HUES64 (cell line): ENCODE measurements at regions not wholly inside any gene's neighbourhood (a gene's known extent, or its start where the extent isn't known, plus 50 kb on each side); places are given as distances from the start of the nearest gene placed in this dataset.
"Not testable (repeated sequence)": the region's sequence is repeated elsewhere in the genome, so short reads cannot be mapped to it uniquely, and the experiment has no call there.

Experiments used
- H3K27ac ChIP-seq: 2 replicates; pipeline ENCODE4 v1.7.0; 2013; ENCODE audit warnings: low read depth, low read length, inconsistent platforms
- H3K27me3 ChIP-seq: 2 replicates; pipeline ENCODE4 v1.6.1; 2013; ENCODE audit warnings: mild to moderate bottlenecking, low read length; ENCODE audit not compliant: insufficient read depth
- H3K36me3 ChIP-seq: 2 replicates; pipeline ENCODE4 v1.6.1; 2013; ENCODE audit warnings: mild to moderate bottlenecking, low read length; ENCODE audit not compliant: insufficient read depth
- H3K4me1 ChIP-seq: 2 replicates; pipeline ENCODE4 v1.6.1; 2013; ENCODE audit warnings: mild to moderate bottlenecking, low read length, moderate library complexity; ENCODE audit not compliant: insufficient read depth
- H3K4me3 ChIP-seq: 2 replicates; pipeline ENCODE4 v1.5.1; 2013; ENCODE audit warnings: mild to moderate bottlenecking, low read length, moderate library complexity
- H3K9ac ChIP-seq: 2 replicates; pipeline ENCODE4 v1.6.1; 2013; ENCODE audit warnings: mild to moderate bottlenecking, low read depth, low read length
- H3K9me3 ChIP-seq: 2 replicates; pipeline ENCODE4 v1.6.1; 2013; ENCODE audit warnings: low read depth, low read length; ENCODE audit not compliant: insufficient read depth
- WGBS: fragments of 150-250, 120-280 bp; methylation state at CpG from one replicate; pipeline ENCODE4 v1.1.7; 2013; ENCODE audit warnings: missing lambda C conversion rate; 5-methylcytosine and 5-hydroxymethylcytosine counted together

- no peaks in the 10 kb centered on the region for H3K27me3 ChIP-seq
- H3K36me3 ChIP-seq: no peaks in the 10 kb centered on the region
- no peak overlapping the region for H3K9ac ChIP-seq
- no peak overlapping the region for H3K27ac ChIP-seq
- 92% methylated on average over 6 of the region's 6 CpGs for WGBS
- no peaks in the 10 kb centered on the region for H3K9me3 ChIP-seq
- no peak overlapping the region for H3K4me3 ChIP-seq
- H3K4me1 ChIP-seq: no peaks in the 10 kb centered on the region
Measured at GRCh38 chr19:14328406-14328805, 52.8 kb upstream of the ADGRE5 start.

- H3K9me3 ChIP-seq: not testable (repeated sequence)
- 93% methylated on average over 8 of the region's 8 CpGs for WGBS
Measured at GRCh38 chr19:14327061-14327460, 54.2 kb upstream of the ADGRE5 start.

GRCh38 chr19:14325863-14326262 is 55.4 kb upstream of the ADGRE5 start:
- 63% methylated on average over 1 of the region's 1 CpG for WGBS
- Histone ChIP-seq H3K4me1 (no peaks in the 10 kb centered on the region), H3K36me3 (no peaks in the 10 kb centered on the region), H3K4me3 (no peak overlapping the region), H3K9me3 (no peaks in the 10 kb centered on the region), H3K9ac (no peak overlapping the region), H3K27ac (no peak overlapping the region), H3K27me3 (no peaks in the 10 kb centered on the region)

More at GRCh38 chr19:14327061-14327460, 54.2 kb upstream of the ADGRE5 start:
- H3K27me3 ChIP-seq, H3K27ac ChIP-seq, H3K9ac ChIP-seq, H3K4me1 ChIP-seq, H3K4me3 ChIP-seq, H3K36me3 ChIP-seq: not testable (repeated sequence)

GRCh38 chr19:14325134-14325533 is 56.1 kb upstream of the ADGRE5 start:
- Histone ChIP-seq H3K4me3 (no peak overlapping the region), H3K9ac (no peak overlapping the region), H3K27ac (no peak overlapping the region), H3K36me3 (no peaks in the 10 kb centered on the region), H3K4me1 (no peaks in the 10 kb centered on the region), H3K9me3 (peaks cover 2% of the 10 kb centered on the region; the same call in 1 of the 2 replicates), H3K27me3 (no peaks in the 10 kb centered on the region)
- 96% methylated on average over 3 of the region's 3 CpGs for WGBS

- no peak overlapping the region for H3K4me3 ChIP-seq
- 86% methylated on average over 7 of the region's 7 CpGs for WGBS
Measured at GRCh38 chr19:14322889-14323463, 58.3 kb upstream of the ADGRE5 start.

GRCh38 chr19:14320253-14320652 is 61.0 kb upstream of the ADGRE5 start:
- WGBS: 93% methylated on average over 3 of the region's 3 CpGs
- Histone ChIP-seq H3K9ac (no peak overlapping the region), H3K4me3 (no peak overlapping the region), H3K9me3 (peaks cover 4% of the 10 kb centered on the region; the same call in 1 of the 2 replicates), H3K27ac (no peak overlapping the region), H3K4me1 (0 out of 2 replicates have a peak, but pooled peaks cover 3% of the 10 kb centered on the region), H3K36me3 (no peaks in the 10 kb centered on the region), H3K27me3 (no peaks in the 10 kb centered on the region)

More at GRCh38 chr19:14322889-14323463, 58.3 kb upstream of the ADGRE5 start:
- Histone ChIP-seq H3K36me3 (no peaks in the 10 kb centered on the region), H3K27me3 (no peaks in the 10 kb centered on the region), H3K9ac (no peak overlapping the region), H3K27ac (no peak overlapping the region), H3K9me3 (peaks cover 4% of the 10 kb centered on the region; the same call in 1 of the 2 replicates), H3K4me1 (0 out of 2 replicates have a peak, but pooled peaks cover 3% of the 10 kb centered on the region)

GRCh38 chr19:14319720-14320119 is 61.5 kb upstream of the ADGRE5 start:
- H3K27ac ChIP-seq, H3K9ac ChIP-seq, H3K4me3 ChIP-seq, H3K9me3 ChIP-seq, H3K36me3 ChIP-seq, H3K4me1 ChIP-seq, H3K27me3 ChIP-seq: not testable (repeated sequence)
- WGBS: 92% methylated on average over 6 of the region's 6 CpGs

GRCh38 chr19:14318873-14319272 is 62.4 kb upstream of the ADGRE5 start:
- no peaks in the 10 kb centered on the region for H3K27me3 ChIP-seq
- H3K9me3 ChIP-seq: peaks cover 4% of the 10 kb centered on the region; the same call in 1 of the 2 replicates
- H3K27ac ChIP-seq: no peak overlapping the region
- WGBS: 50% methylated on average over 12 of the region's 12 CpGs
- H3K36me3 ChIP-seq: no peaks in the 10 kb centered on the region
- H3K4me3 ChIP-seq: no peak overlapping the region
- no peak overlapping the region for H3K9ac ChIP-seq
- H3K4me1 ChIP-seq: 0 out of 2 replicates have a peak, but pooled peaks cover 3% of the 10 kb centered on the region

GRCh38 chr19:14317157-14317556 is 64.1 kb upstream of the ADGRE5 start:
- WGBS: 92% methylated on average over 18 of the region's 21 CpGs
- Histone ChIP-seq H3K9me3 (peaks cover 4% of the 10 kb centered on the region; the same call in 1 of the 2 replicates), H3K4me3 (no peak overlapping the region), H3K27ac (no peak overlapping the region), H3K4me1 (0 out of 2 replicates have a peak, but pooled peaks cover 3% of the 10 kb centered on the region), H3K36me3 (no peaks in the 10 kb centered on the region), H3K27me3 (no peaks in the 10 kb centered on the region), H3K9ac (no peak overlapping the region)

GRCh38 chr19:14315433-14315832 is 65.8 kb upstream of the ADGRE5 start:
- Histone ChIP-seq H3K27me3 (no peaks in the 10 kb centered on the region), H3K27ac (no peak overlapping the region), H3K9ac (no peak overlapping the region), H3K4me1 (0 out of 2 replicates have a peak, but pooled peaks cover 3% of the 10 kb centered on the region), H3K9me3 (peaks cover 4% of the 10 kb centered on the region; the same call in 1 of the 2 replicates), H3K36me3 (no peaks in the 10 kb centered on the region), H3K4me3 (no peak overlapping the region)
- 93% methylated on average over 10 of the region's 10 CpGs for WGBS

GRCh38 chr19:14310055-14310454 is 71.2 kb upstream of the ADGRE5 start:
- 80% methylated on average over 4 of the region's 5 CpGs for WGBS
- Histone ChIP-seq H3K27ac (no peak overlapping the region), H3K27me3 (no peaks in the 10 kb centered on the region), H3K9ac (no peak overlapping the region), H3K9me3 (no peaks in the 10 kb centered on the region), H3K36me3 (no peaks in the 10 kb centered on the region), H3K4me3 (no peak overlapping the region), H3K4me1 (no peaks in the 10 kb centered on the region)

GRCh38 chr19:14305706-14306105 is 75.5 kb upstream of the ADGRE5 start:
- no peak overlapping the region for H3K4me3 ChIP-seq
- WGBS: 83% methylated on average over 5 of the region's 6 CpGs

More at GRCh38 chr19:14305706-14306105, 75.5 kb upstream of the ADGRE5 start:
- no peak overlapping the region for H3K9ac ChIP-seq
- no peaks in the 10 kb centered on the region for H3K4me1 ChIP-seq
- H3K27me3 ChIP-seq: no peaks in the 10 kb centered on the region
- no peak overlapping the region for H3K27ac ChIP-seq
- no peaks in the 10 kb centered on the region for H3K9me3 ChIP-seq
- H3K36me3 ChIP-seq: no peaks in the 10 kb centered on the region
